ENCODE measurements at regions not wholly inside any gene's neighbourhood (a gene's known extent, or its start where the extent isn't known, plus 50 kb on each side); places are given as distances from the start of the nearest gene placed in this dataset.

DNA sequence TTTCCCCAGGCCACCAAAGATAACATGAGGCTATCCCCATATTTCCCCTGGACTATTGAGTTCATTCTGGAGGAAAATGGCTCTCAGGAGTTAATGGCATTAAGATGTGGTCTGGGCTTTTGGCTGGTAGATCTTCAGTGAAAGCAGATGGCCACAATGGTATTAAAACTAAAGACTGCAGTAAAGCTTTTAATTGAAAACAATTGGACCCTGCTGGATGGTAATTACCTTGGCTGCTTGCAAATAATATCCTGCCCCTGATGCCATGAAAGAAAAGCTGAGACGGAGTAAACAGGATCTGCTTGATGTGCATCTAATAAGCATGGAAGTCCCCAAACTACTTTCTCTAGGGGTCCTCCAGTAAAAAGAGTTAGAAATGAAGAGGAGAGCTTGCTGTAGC lies 255.8 kb downstream of the QKI start:
- no peak for TF ChIP-seq POLR2AphosphoS5 (IDR thresholded peaks at IDR 0.05; ENCODE audit: low read depth, low read length)
- no peak for TF ChIP-seq SIN3A (IDR thresholded peaks at IDR 0.05; ENCODE audit: borderline replicate concordance, insufficient read depth, low read length)
- TF ChIP-seq, protein P1, sequence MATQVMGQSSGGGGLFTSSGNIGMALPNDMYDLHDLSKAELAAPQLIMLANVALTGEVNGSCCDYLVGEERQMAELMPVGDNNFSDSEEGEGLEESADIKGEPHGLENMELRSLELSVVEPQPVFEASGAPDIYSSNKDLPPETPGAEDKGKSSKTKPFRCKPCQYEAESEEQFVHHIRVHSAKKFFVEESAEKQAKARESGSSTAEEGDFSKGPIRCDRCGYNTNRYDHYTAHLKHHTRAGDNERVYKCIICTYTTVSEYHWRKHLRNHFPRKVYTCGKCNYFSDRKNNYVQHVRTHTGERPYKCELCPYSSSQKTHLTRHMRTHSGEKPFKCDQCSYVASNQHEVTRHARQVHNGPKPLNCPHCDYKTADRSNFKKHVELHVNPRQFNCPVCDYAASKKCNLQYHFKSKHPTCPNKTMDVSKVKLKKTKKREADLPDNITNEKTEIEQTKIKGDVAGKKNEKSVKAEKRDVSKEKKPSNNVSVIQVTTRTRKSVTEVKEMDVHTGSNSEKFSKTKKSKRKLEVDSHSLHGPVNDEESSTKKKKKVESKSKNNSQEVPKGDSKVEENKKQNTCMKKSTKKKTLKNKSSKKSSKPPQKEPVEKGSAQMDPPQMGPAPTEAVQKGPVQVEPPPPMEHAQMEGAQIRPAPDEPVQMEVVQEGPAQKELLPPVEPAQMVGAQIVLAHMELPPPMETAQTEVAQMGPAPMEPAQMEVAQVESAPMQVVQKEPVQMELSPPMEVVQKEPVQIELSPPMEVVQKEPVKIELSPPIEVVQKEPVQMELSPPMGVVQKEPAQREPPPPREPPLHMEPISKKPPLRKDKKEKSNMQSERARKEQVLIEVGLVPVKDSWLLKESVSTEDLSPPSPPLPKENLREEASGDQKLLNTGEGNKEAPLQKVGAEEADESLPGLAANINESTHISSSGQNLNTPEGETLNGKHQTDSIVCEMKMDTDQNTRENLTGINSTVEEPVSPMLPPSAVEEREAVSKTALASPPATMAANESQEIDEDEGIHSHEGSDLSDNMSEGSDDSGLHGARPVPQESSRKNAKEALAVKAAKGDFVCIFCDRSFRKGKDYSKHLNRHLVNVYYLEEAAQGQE (IDR thresholded peaks at IDR 0.05; ENCODE audit: insufficient read depth in 1 of 2, low read depth in 2 of 2, low read length in 2 of 2), result no peak
- TF ChIP-seq TAF1 (IDR thresholded peaks at IDR 0.05; ENCODE audit: borderline replicate concordance, insufficient read depth, low read length), result no peak
- TF ChIP-seq FOXP2 (optimal IDR thresholded peaks at IDR 0.05; ENCODE audit: borderline replicate concordance, extremely low read depth, extremely low read length, insufficient read depth), result no peak
